Esophagus muscularis mucosa (tissue), 4 donors: ENCODE measurements at regions not wholly inside any gene's neighbourhood (a gene's known extent, or its start where the extent isn't known, plus 50 kb on each side); places are given as distances from the start of the nearest gene placed in this dataset.
"Not testable (repeated sequence)": the region's sequence is repeated elsewhere in the genome, so short reads cannot be mapped to it uniquely, and the experiment has no call there.

Experiments
- DNase-seq: peaks from one replicate; pipeline ENCODE4 v3.0.0-alpha.2; 2017; ENCODE audit errors: extremely low spot score
- H3K27ac ChIP-seq, 4 donors: fragments of 200-600 bp; sonication (generic); replicated peaks in 1 of 4; 1 replicate in 3 of 4; 2 replicates in 1 of 4; pipeline ENCODE4 v1.5.1; 2016 to 2019; ENCODE audit warnings: mild to moderate bottlenecking in 1 of 4
- H3K27me3 ChIP-seq, 4 donors: fragments of 200-600 bp; sonication (generic); one replicate each; pipeline versions ENCODE4 v1.5.1 to v1.6.0; 2016 to 2019
- H3K36me3 ChIP-seq, 4 donors: fragments of 200-600 bp; sonication (generic); one replicate each; pipeline ENCODE4 v1.5.1; 2016 to 2019
- H3K4me1 ChIP-seq, 4 donors: fragments of 200-600 bp; sonication (generic); one replicate each; pipeline ENCODE4 v1.5.1; 2016 to 2019
- H3K4me3 ChIP-seq, 4 donors: fragments of 200-600 bp; sonication (generic); 1 replicate in 2 of 4; 2 replicates in 2 of 4; pipeline ENCODE4 v1.5.1; 2016 to 2019; ENCODE audit warnings: mild to moderate bottlenecking in 4 of 4, moderate library complexity in 1 of 4
- H3K9me3 ChIP-seq, 4 donors: fragments of 200-600 bp; sonication (generic); 1 replicate in 3 of 4; 2 replicates in 1 of 4; pipeline ENCODE4 v1.5.1; 2016 to 2019
- CTCF ChIP-seq, 3 experiments: fragments of 200-600 bp in 2 of 3; fragments of 450-650 bp in 1 of 3; sonication (generic) in 2 of 3; IDR thresholded peaks; one replicate each; pipeline ENCODE4 v1.5.1; 2017 to 2019; ENCODE audit warnings: antibody characterized with exemption in 3 of 3, mild to moderate bottlenecking in 2 of 3, moderate library complexity in 1 of 3
- EP300 ChIP-seq: sonication (generic); formaldehyde crosslinking; IDR thresholded peaks from one replicate; pipeline ENCODE4 v1.6.1; 2017; ENCODE audit warnings: antibody characterized with exemption
- POLR2A ChIP-seq: fragments of 450-650 bp; IDR thresholded peaks from one replicate; pipeline ENCODE4 v1.6.1; 2017; ENCODE audit warnings: antibody characterized with exemption, moderate library complexity, mild to moderate bottlenecking, low read depth
- POLR2AphosphoS5 ChIP-seq, 2 donors: sonication (generic); formaldehyde crosslinking; IDR thresholded peaks; one replicate each; pipeline ENCODE4 v1.6.1; 2017; ENCODE audit warnings: antibody characterized with exemption in 2 of 2
- WGBS: methylation state at CpG from one replicate; pipeline ENCODE4 v1.1.5; 2018; 5-methylcytosine and 5-hydroxymethylcytosine counted together
- intact Hi-C: fragments of 100-400 bp; cut with DNase I; formaldehyde crosslinking; loops from one replicate; pipeline ENCODE4 v1.15.1; 2023

GRCh38 chr4:97016186-97016907, 1126.9 kb downstream of the STPG2 start:
- no peak for DNase-seq
- TF ChIP-seq CTCF (IDR thresholded peaks at IDR 0.05): no peak
- TF ChIP-seq EP300: no peak
- no peak for TF ChIP-seq POLR2AphosphoS5 (IDR thresholded peaks at IDR 0.05)
- no peak for TF ChIP-seq POLR2A
- Histone ChIP-seq H3K9me3 (no peaks in the 10 kb centered on the region), H3K27me3 (no peaks in the 10 kb centered on the region), H3K36me3 (no peaks in the 10 kb centered on the region), H3K4me1 (no peaks in the 10 kb centered on the region), H3K4me3 (no peak overlapping the region), H3K27ac (no peak overlapping the region)
- WGBS: 61% methylated on average over 5 of the region's 5 CpGs
- intact Hi-C loops: no loop called here

GRCh38 chr4:97027728-97028410, 1115.4 kb downstream of the STPG2 start:
- Histone ChIP-seq H3K27ac (no peak overlapping the region), H3K4me3 (no peak overlapping the region), H3K4me1 (no peaks in the 10 kb centered on the region), H3K36me3 (no peaks in the 10 kb centered on the region), H3K9me3 (no peaks in the 10 kb centered on the region), H3K27me3 (no peaks in the 10 kb centered on the region)
- intact Hi-C loops: no loop called here
- no peak for DNase-seq
- TF ChIP-seq POLR2A (no peak), CTCF (IDR thresholded peaks at IDR 0.05) (no peak), EP300 (no peak), POLR2AphosphoS5 (IDR thresholded peaks at IDR 0.05) (no peak)
- 62% methylated on average over 2 of the region's 2 CpGs for WGBS

- no peak for DNase-seq
- no peaks in the 10 kb centered on the region for H3K27me3 ChIP-seq
- no peaks in the 10 kb centered on the region for H3K36me3 ChIP-seq
- H3K4me1 ChIP-seq: no peaks in the 10 kb centered on the region
- no peak overlapping the region for H3K27ac ChIP-seq
- TF ChIP-seq POLR2AphosphoS5 (IDR thresholded peaks at IDR 0.05) (no peak), CTCF (IDR thresholded peaks at IDR 0.05) (no peak), POLR2A (no peak), EP300 (no peak)
- WGBS: 59% methylated on average over 2 of the region's 2 CpGs
- intact Hi-C loops: no loop called here
- H3K4me3 ChIP-seq: no peak overlapping the region
- no peaks in the 10 kb centered on the region for H3K9me3 ChIP-seq
These were observed 1114.5 kb downstream of the STPG2 start for GRCh38 chr4:97028785-97029184.

- intact Hi-C loops, H3K9me3 ChIP-seq, H3K36me3 ChIP-seq, H3K27ac ChIP-seq, H3K4me1 ChIP-seq, DNase-seq, H3K4me3 ChIP-seq: not testable (repeated sequence)
- 70% methylated on average over 9 of the region's 12 CpGs for WGBS
- H3K27me3 ChIP-seq: peaks cover 0 to 12% (median 0%) of the 10 kb centered on the region in 4 donors
These were observed 1105.7 kb downstream of the STPG2 start for GRCh38 chr4:97037411-97038145.

GRCh38 chr4:97038146-97038516, 1105.1 kb downstream of the STPG2 start:
- TF ChIP-seq EP300 (no peak), POLR2A (no peak), POLR2AphosphoS5 (IDR thresholded peaks at IDR 0.05) (no peak), CTCF (IDR thresholded peaks at IDR 0.05) (no peak)
- H3K4me1 ChIP-seq: no peaks in the 10 kb centered on the region
- intact Hi-C loops: no loop called here
- H3K9me3 ChIP-seq: no peaks in the 10 kb centered on the region
- 94% methylated on average over 6 of the region's 9 CpGs for WGBS
- H3K27ac ChIP-seq: no peak overlapping the region
- no peaks in the 10 kb centered on the region for H3K36me3 ChIP-seq
- H3K27me3 ChIP-seq: peaks cover 0 to 12% (median 0%) of the 10 kb centered on the region in 4 donors
- H3K4me3 ChIP-seq: no peak overlapping the region
- DNase-seq: no peak
